Trophoblast cell (in vitro differentiated cells and primary cell): ENCODE measurements at regions not wholly inside any gene's neighbourhood (a gene's known extent, or its start where the extent isn't known, plus 50 kb on each side); places are given as distances from the start of the nearest gene placed in this dataset.

Experiments
- DNase-seq, 2 donors: peaks; one replicate each; pipeline ENCODE4 v3.0.0-alpha.2; 2016
- H2AFZ ChIP-seq: 2 replicates; pipeline ENCODE4 v1.6.1; 2013; ENCODE audit warnings: low read length, moderate library complexity, mild to moderate bottlenecking; ENCODE audit not compliant: insufficient read depth, poor library complexity
- H2AK5ac ChIP-seq: 2 replicates; pipeline ENCODE4 v1.6.1; 2013; ENCODE audit warnings: mild to moderate bottlenecking, low read length
- H2BK120ac ChIP-seq: 2 replicates; pipeline ENCODE4 v1.6.1; 2013; ENCODE audit warnings: low read length, mild to moderate bottlenecking, moderate library complexity; ENCODE audit not compliant: insufficient read depth, poor library complexity
- H2BK12ac ChIP-seq: 2 replicates; pipeline ENCODE4 v1.6.1; 2013; ENCODE audit warnings: mild to moderate bottlenecking, low read length, moderate library complexity
- H2BK5ac ChIP-seq: 2 replicates; pipeline ENCODE4 v1.6.1; 2013; ENCODE audit warnings: low read length, low read depth, moderate library complexity, mild to moderate bottlenecking; ENCODE audit not compliant: poor library complexity
- H3K14ac ChIP-seq: 2 replicates; pipeline ENCODE4 v1.6.1; 2013; ENCODE audit warnings: mild to moderate bottlenecking, low read length
- H3K18ac ChIP-seq: 2 replicates; pipeline ENCODE4 v1.6.1; 2013; ENCODE audit warnings: mild to moderate bottlenecking, low read length
- H3K23ac ChIP-seq: 2 replicates; pipeline ENCODE4 v1.6.1; 2013; ENCODE audit warnings: low read length
- H3K27ac ChIP-seq: 2 replicates; pipeline ENCODE4 v1.5.1; 2013; ENCODE audit warnings: low read depth, mild to moderate bottlenecking, inconsistent platforms, low read length, moderate library complexity
- H3K27me3 ChIP-seq: 2 replicates; pipeline ENCODE4 v1.6.1; 2013; ENCODE audit warnings: inconsistent platforms, mild to moderate bottlenecking, low read length, moderate library complexity; ENCODE audit not compliant: insufficient read depth
- H3K36me3 ChIP-seq, 2 experiments: 1 replicate in 1 of 2; 2 replicates in 1 of 2; pipeline ENCODE4 v1.6.1; 2013; ENCODE audit warnings: low read length in 2 of 2, mild to moderate bottlenecking in 2 of 2, moderate library complexity in 1 of 2; ENCODE audit not compliant: insufficient read depth in 2 of 2, control insufficient read depth in 1 of 2
- H3K4ac ChIP-seq: 2 replicates; pipeline ENCODE4 v1.6.1; 2013; ENCODE audit warnings: low read depth, mild to moderate bottlenecking, low read length, moderate library complexity
- H3K4me1 ChIP-seq, 2 experiments: 1 replicate in 1 of 2; 2 replicates in 1 of 2; pipeline ENCODE4 v1.6.1; 2013; ENCODE audit warnings: low read length in 2 of 2, mild to moderate bottlenecking in 2 of 2, moderate library complexity in 1 of 2; ENCODE audit not compliant: insufficient read depth in 2 of 2, control insufficient read depth in 1 of 2
- H3K4me2 ChIP-seq: 2 replicates; pipeline ENCODE4 v1.6.1; 2013; ENCODE audit warnings: inconsistent platforms, mild to moderate bottlenecking, low read length, moderate library complexity
- H3K4me3 ChIP-seq: 2 replicates; pipeline ENCODE4 v1.5.1; 2013; ENCODE audit warnings: mild to moderate bottlenecking, low read depth, low read length, inconsistent platforms
- H3K79me1 ChIP-seq: one replicate; pipeline ENCODE4 v1.6.1; 2013; ENCODE audit warnings: low read length
- H3K79me2 ChIP-seq: 2 replicates; pipeline ENCODE4 v1.6.1; 2013; ENCODE audit warnings: low read length, mild to moderate bottlenecking; ENCODE audit not compliant: control insufficient read depth, insufficient read depth, poor library complexity
- H3K9ac ChIP-seq: 2 replicates; pipeline ENCODE4 v1.6.1; 2013; ENCODE audit warnings: mild to moderate bottlenecking, low read length
- H3K9me3 ChIP-seq: 2 replicates; pipeline ENCODE4 v1.6.1; 2013; ENCODE audit warnings: low read depth, mild to moderate bottlenecking, control low read depth, inconsistent platforms, low read length; ENCODE audit not compliant: insufficient read depth
- H4K12ac ChIP-seq: 2 replicates; pipeline ENCODE4 v1.6.1; 2013; ENCODE audit warnings: low read depth, mild to moderate bottlenecking, low read length, moderate library complexity
- H4K8ac ChIP-seq: 2 replicates; pipeline ENCODE4 v1.6.1; 2013; ENCODE audit warnings: low read depth, mild to moderate bottlenecking, low read length, moderate library complexity
- H4K91ac ChIP-seq: one replicate; pipeline ENCODE4 v1.6.1; 2013; ENCODE audit warnings: low read depth, mild to moderate bottlenecking, low read length, moderate library complexity
- WGBS: extraction: QIAGEN DNeasy Blood & Tissue Kit; methylation state at CpG from one replicate; pipeline ENCODE4 v1.1.7; 2013; ENCODE audit warnings: missing lambda C conversion rate; ENCODE audit not compliant: insufficient read length, insufficient coverage; ENCODE audit errors: extremely low coverage; 5-methylcytosine and 5-hydroxymethylcytosine counted together

DNA sequence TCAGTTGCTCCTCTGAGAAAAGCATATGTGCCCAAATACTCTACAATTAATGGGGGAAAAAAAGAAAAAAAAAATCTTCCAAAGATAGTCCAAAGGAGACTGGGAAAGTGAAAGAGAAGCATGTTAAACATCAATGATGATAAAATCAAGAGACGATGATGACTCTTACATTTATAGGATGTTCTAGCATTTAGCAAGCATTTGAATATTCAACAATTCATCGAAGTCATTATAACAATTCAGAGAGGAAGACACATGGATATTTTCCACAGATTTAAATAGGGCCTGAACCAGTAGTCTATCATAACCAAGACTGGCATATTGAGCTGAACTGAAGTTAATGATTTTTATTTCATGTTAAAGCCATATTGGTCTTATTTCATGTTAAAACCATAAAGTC, 528.4 kb downstream of the INHBA start:
- Histone ChIP-seq H2BK12ac (no peak overlapping the region), H3K27me3 (no peaks in the 10 kb centered on the region), H3K23ac (no peak overlapping the region), H3K79me2 (no peaks in the 10 kb centered on the region), H3K27ac (no peak overlapping the region), H3K4me3 (no peak overlapping the region), H4K91ac (no peak overlapping the region), H2BK120ac (no peak overlapping the region), H3K9me3 (no peaks in the 10 kb centered on the region), H3K36me3 (no peaks in the 10 kb centered on the region), H3K79me1 (peaks cover 3% of the 10 kb centered on the region), H4K8ac (no peak overlapping the region), H3K9ac (no peak overlapping the region), H3K4me2 (no peak overlapping the region), H3K18ac (no peak overlapping the region), H2AK5ac (no peak overlapping the region), H2AFZ (no peak overlapping the region), H2BK5ac (no peak overlapping the region), H3K4ac (no peak overlapping the region), H3K14ac (no peak overlapping the region), H3K4me1 (peaks cover 0 to 2% of the 10 kb centered on the region in 2 experiments), H4K12ac (no peak overlapping the region)
- no peak for DNase-seq
- no CpG with 5 or more reads among the region's 2 CpGs for WGBS

DNA sequence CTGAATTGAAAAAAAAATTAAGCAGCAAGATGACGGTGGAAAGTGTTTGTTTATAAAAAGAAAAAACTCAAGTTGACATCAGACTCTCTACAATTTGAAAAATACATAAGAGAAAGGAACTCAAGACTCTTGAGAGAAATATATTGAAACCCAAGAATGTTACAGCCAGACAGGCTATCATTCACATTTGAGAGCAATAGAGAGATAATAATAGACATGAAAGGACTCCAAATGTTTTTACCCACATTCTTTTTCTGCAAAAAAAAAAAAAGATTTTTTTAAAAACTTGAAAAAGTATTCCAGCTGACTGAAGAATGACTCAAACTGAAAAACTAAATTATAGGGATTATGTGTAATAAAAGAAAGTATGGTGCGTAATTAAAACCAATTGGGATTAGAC, 532.4 kb downstream of the INHBA start:
- H2AFZ ChIP-seq = no peak overlapping the region
- H3K9me3 ChIP-seq = no peaks in the 10 kb centered on the region
- H3K36me3 ChIP-seq = no peaks in the 10 kb centered on the region
- no peak overlapping the region for H3K4ac ChIP-seq
- no peak overlapping the region for H3K18ac ChIP-seq
- H3K23ac ChIP-seq = no peak overlapping the region
- H3K27ac ChIP-seq = no peak overlapping the region
- H2BK120ac ChIP-seq = no peak overlapping the region
- 100% methylated on average over 1 of the region's 2 CpGs for WGBS
- no peak overlapping the region for H2BK5ac ChIP-seq
- H3K14ac ChIP-seq = no peak overlapping the region
- H4K91ac ChIP-seq = no peak overlapping the region
- no peak overlapping the region for H3K4me3 ChIP-seq
- H4K8ac ChIP-seq = no peak overlapping the region
- H3K79me2 ChIP-seq = no peaks in the 10 kb centered on the region
- no peaks in the 10 kb centered on the region for H3K27me3 ChIP-seq
- DNase-seq = no peak
- no peak overlapping the region for H2AK5ac ChIP-seq
- H3K4me1 ChIP-seq = peaks cover 0 to 2% of the 10 kb centered on the region in 2 experiments
- H3K79me1 ChIP-seq = peaks cover 2% of the 10 kb centered on the region
- H2BK12ac ChIP-seq = no peak overlapping the region
- H4K12ac ChIP-seq = no peak overlapping the region
- H3K9ac ChIP-seq = no peak overlapping the region
- no peak overlapping the region for H3K4me2 ChIP-seq

- no peak overlapping the region for H4K12ac ChIP-seq
- no peak overlapping the region for H2AK5ac ChIP-seq
- no peak overlapping the region for H3K9ac ChIP-seq
- no CpG with 5 or more reads among the region's 6 CpGs for WGBS
- no peak overlapping the region for H2BK5ac ChIP-seq
- H2BK120ac ChIP-seq = no peak overlapping the region
- no peak overlapping the region for H3K18ac ChIP-seq
- H2AFZ ChIP-seq = no peak overlapping the region
- H3K27me3 ChIP-seq = no peaks in the 10 kb centered on the region
- no peak overlapping the region for H3K23ac ChIP-seq
- H3K14ac ChIP-seq = no peak overlapping the region
- H3K4ac ChIP-seq = no peak overlapping the region
- no peak overlapping the region for H3K4me2 ChIP-seq
- no peaks in the 10 kb centered on the region for H3K4me1 ChIP-seq
- no peaks in the 10 kb centered on the region for H3K9me3 ChIP-seq
- no peak overlapping the region for H4K8ac ChIP-seq
- no peak overlapping the region for H3K27ac ChIP-seq
- H4K91ac ChIP-seq = no peak overlapping the region
- H3K36me3 ChIP-seq = no peaks in the 10 kb centered on the region
- no peak overlapping the region for H2BK12ac ChIP-seq
- DNase-seq = no peak
- no peaks in the 10 kb centered on the region for H3K79me1 ChIP-seq
- H3K79me2 ChIP-seq = no peaks in the 10 kb centered on the region
- H3K4me3 ChIP-seq = no peak overlapping the region
Measured at GRCh38 chr7:41169317-41169716, 533.6 kb downstream of the INHBA start.

- no CpG with 5 or more reads among the region's 2 CpGs for WGBS
Measured at GRCh38 chr7:41167836-41168235, 535.1 kb downstream of the INHBA start.

More at GRCh38 chr7:41167836-41168235, 535.1 kb downstream of the INHBA start:
- Histone ChIP-seq H2AFZ (no peak overlapping the region), H2BK120ac (no peak overlapping the region), H2AK5ac (no peak overlapping the region), H3K4me2 (no peak overlapping the region), H3K4ac (no peak overlapping the region), H4K8ac (no peak overlapping the region), H2BK12ac (no peak overlapping the region), H3K14ac (no peak overlapping the region), H4K12ac (no peak overlapping the region), H3K23ac (no peak overlapping the region), H4K91ac (no peak overlapping the region), H3K79me1 (no peaks in the 10 kb centered on the region), H3K18ac (no peak overlapping the region), H2BK5ac (no peak overlapping the region), H3K4me3 (no peak overlapping the region), H3K27me3 (no peaks in the 10 kb centered on the region), H3K9ac (no peak overlapping the region), H3K4me1 (no peaks in the 10 kb centered on the region), H3K79me2 (no peaks in the 10 kb centered on the region), H3K36me3 (no peaks in the 10 kb centered on the region), H3K9me3 (no peaks in the 10 kb centered on the region), H3K27ac (no peak overlapping the region)
- no peak for DNase-seq
